ENCODE measurements at regions not wholly inside any gene's neighbourhood (a gene's known extent, or its start where the extent isn't known, plus 50 kb on each side); places are given as distances from the start of the nearest gene placed in this dataset.

DNA sequence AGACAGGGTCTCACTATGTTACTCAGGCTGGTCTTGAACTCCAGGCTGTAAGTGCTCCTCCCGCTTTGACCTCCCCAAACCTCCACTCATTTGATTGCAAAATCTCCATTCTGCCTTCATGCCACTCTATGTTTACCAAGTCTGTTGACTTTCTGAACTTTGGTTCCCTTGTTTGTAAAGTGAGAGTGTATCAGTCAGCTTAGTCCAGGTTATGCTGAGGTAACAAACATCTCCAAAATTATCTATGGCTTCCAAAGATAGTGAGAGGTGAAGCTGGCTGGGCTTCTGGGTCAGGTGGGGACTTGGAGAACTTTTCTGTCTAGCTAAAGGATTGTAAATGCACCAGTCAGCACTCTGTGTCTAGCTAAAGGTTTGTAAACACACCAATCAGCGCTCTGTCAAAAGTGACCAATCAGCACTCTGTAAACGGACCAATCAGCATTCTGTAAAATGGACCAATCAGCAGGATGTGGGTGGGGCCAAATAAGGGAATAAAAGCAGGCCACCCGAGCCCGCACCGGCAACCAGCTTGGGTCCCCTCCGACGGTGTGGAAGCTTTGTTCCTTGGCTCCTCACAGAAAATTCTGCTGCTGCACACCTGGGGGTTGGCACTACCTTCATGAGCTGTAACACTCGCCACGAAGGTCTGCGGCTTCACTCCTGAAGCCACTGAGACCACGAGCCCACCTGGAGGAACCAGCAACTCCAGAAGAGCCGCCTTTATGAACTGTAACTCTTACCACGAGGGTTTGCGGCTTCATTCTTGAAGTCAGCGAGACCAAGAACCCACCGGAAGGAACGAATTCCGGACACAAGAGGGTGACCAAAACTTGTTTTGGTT, 109.3 kb downstream of the MIAT start:
- TF ChIP-seq PATZ1 (CRISPR knock-in tag; IDR thresholded peaks at IDR 0.05; ENCODE audit: borderline replicate concordance) (no peak), CSRNP3 (CRISPR knock-in tag; IDR thresholded peaks at IDR 0.05) (no peak), ZC3H10 (CRISPR knock-in tag; IDR thresholded peaks at IDR 0.05) (no peak), ZFP3 (CRISPR knock-in tag; IDR thresholded peaks at IDR 0.05) (no peak), ZFP30 (CRISPR knock-in tag; IDR thresholded peaks at IDR 0.05) (no peak), ISL1 (CRISPR knock-in tag; IDR thresholded peaks at IDR 0.05) (no peak), RARB (CRISPR knock-in tag; IDR thresholded peaks at IDR 0.05) (no peak), TCF4 (CRISPR knock-in tag; IDR thresholded peaks at IDR 0.05; ENCODE audit: borderline replicate concordance) (no peak)
- TF ChIP-seq, protein P1, sequence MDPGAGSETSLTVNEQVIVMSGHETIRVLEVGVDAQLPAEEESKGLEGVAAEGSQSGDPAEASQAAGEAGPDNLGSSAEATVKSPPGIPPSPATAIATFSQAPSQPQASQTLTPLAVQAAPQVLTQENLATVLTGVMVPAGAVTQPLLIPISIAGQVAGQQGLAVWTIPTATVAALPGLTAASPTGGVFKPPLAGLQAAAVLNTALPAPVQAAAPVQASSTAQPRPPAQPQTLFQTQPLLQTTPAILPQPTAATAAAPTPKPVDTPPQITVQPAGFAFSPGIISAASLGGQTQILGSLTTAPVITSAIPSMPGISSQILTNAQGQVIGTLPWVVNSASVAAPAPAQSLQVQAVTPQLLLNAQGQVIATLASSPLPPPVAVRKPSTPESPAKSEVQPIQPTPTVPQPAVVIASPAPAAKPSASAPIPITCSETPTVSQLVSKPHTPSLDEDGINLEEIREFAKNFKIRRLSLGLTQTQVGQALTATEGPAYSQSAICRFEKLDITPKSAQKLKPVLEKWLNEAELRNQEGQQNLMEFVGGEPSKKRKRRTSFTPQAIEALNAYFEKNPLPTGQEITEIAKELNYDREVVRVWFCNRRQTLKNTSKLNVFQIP (CRISPR knock-in tag; IDR thresholded peaks at IDR 0.05; ENCODE audit: borderline replicate concordance, low read depth), result no peak
- no peak for ATAC-seq

- no peak for TF ChIP-seq CSDC2 (CRISPR knock-in tag; IDR thresholded peaks at IDR 0.05)
- TF ChIP-seq BACH2 (CRISPR knock-in tag; IDR thresholded peaks at IDR 0.05; ENCODE audit: borderline replicate concordance), result no peak
- no peak for TF ChIP-seq ZNF70 (CRISPR knock-in tag; IDR thresholded peaks at IDR 0.05)
- no peak for TF ChIP-seq CREB5 (CRISPR knock-in tag; IDR thresholded peaks at IDR 0.05; ENCODE audit: low read depth)
- no peak for TF ChIP-seq ZNF565 (CRISPR knock-in tag; conservative IDR thresholded peaks at IDR 0.05; ENCODE audit: low read depth)
- TF ChIP-seq ESRRG (CRISPR knock-in tag; IDR thresholded peaks at IDR 0.05), result no peak
- TF ChIP-seq OSR1 (CRISPR knock-in tag; IDR thresholded peaks at IDR 0.05), result no peak
- TF ChIP-seq RARB (CRISPR knock-in tag; IDR thresholded peaks at IDR 0.05), result no peak
- TF ChIP-seq PATZ1 (CRISPR knock-in tag; IDR thresholded peaks at IDR 0.05; ENCODE audit: borderline replicate concordance), result no peak
- TF ChIP-seq ARNTL (CRISPR knock-in tag; IDR thresholded peaks at IDR 0.05; ENCODE audit: borderline replicate concordance, low read depth), result no peak
- no peak for TF ChIP-seq ISL1 (CRISPR knock-in tag; IDR thresholded peaks at IDR 0.05)
Measured at GRCh38 chr22:26767351-26768155, 110.2 kb downstream of the MIAT start.

DNA sequence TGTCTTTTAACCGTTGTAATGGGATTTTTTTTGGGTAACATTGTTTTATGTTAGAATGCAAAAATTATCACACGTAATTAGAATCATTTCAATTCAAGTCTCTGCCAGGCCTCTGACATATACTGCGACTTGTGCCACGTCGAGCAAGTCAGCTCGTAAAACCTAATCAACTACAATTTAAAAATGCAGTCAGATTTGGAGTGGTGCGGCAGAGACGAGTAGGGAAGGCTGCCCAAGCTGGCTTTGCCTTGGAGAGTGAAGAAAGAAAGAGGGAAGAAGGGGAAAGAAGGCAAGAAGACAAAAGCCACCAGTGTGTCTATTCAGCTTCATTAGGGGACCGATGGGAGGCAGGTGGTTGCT, 110.7 kb downstream of the MIAT start:
- no peak for ATAC-seq
- no peak for TF ChIP-seq RARB (CRISPR knock-in tag; IDR thresholded peaks at IDR 0.05)
- no peak for TF ChIP-seq ZFP3 (CRISPR knock-in tag; IDR thresholded peaks at IDR 0.05)
- TF ChIP-seq BACH2 (CRISPR knock-in tag; IDR thresholded peaks at IDR 0.05; ENCODE audit: borderline replicate concordance), result no peak
- no peak for TF ChIP-seq TSHZ2 (CRISPR knock-in tag; IDR thresholded peaks at IDR 0.05)
- TF ChIP-seq PATZ1 (CRISPR knock-in tag; IDR thresholded peaks at IDR 0.05; ENCODE audit: borderline replicate concordance), result no peak
- no peak for TF ChIP-seq GLIS3 (CRISPR knock-in tag; IDR thresholded peaks at IDR 0.05)
- no peak for TF ChIP-seq ZFP30 (CRISPR knock-in tag; IDR thresholded peaks at IDR 0.05)
- no peak for TF ChIP-seq ZNF565 (CRISPR knock-in tag; conservative IDR thresholded peaks at IDR 0.05; ENCODE audit: low read depth)
- no peak for TF ChIP-seq CSRNP3 (CRISPR knock-in tag; IDR thresholded peaks at IDR 0.05)
- TF ChIP-seq ISL1 (CRISPR knock-in tag; IDR thresholded peaks at IDR 0.05), result no peak
- no peak for TF ChIP-seq TCF4 (CRISPR knock-in tag; IDR thresholded peaks at IDR 0.05; ENCODE audit: borderline replicate concordance)

More at GRCh38 chr22:26767351-26768155, 110.2 kb downstream of the MIAT start:
- ATAC-seq, result no peak
